8988T (cell line): ENCODE measurements at regions not wholly inside any gene's neighbourhood (a gene's known extent, or its start where the extent isn't known, plus 50 kb on each side); places are given as distances from the start of the nearest gene placed in this dataset.

Source experiments
- DNase-seq: peaks from one replicate; pipeline ENCODE4 v3.0.0; 2011

DNA sequence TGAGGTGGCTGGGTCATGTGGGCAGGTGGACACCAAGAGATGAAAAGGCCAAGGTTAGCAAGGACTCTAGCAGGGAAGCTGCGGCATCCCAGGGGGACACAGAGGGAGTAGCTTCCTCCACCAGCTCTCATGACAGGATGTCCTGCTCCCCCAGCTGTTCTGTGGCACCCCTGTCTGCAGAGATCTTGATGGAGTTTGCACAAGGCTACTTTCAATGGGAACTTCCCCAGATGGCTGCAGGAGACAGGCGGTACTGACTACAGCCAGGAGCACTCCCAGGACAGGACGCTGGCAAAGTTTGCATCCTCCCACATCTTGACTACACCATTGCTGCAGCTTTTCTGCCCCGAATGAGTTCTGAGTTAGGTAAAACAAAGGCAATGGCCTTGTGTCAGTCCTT lies 312.8 kb downstream of the TLE4 start:
- no peak for DNase-seq

- no peak for DNase-seq
These were observed 311.4 kb downstream of the TLE4 start for GRCh38 chr9:79883073-79883645.

- no peak for DNase-seq
These were observed 308.9 kb downstream of the TLE4 start for GRCh38 chr9:79880626-79881025.

DNA sequence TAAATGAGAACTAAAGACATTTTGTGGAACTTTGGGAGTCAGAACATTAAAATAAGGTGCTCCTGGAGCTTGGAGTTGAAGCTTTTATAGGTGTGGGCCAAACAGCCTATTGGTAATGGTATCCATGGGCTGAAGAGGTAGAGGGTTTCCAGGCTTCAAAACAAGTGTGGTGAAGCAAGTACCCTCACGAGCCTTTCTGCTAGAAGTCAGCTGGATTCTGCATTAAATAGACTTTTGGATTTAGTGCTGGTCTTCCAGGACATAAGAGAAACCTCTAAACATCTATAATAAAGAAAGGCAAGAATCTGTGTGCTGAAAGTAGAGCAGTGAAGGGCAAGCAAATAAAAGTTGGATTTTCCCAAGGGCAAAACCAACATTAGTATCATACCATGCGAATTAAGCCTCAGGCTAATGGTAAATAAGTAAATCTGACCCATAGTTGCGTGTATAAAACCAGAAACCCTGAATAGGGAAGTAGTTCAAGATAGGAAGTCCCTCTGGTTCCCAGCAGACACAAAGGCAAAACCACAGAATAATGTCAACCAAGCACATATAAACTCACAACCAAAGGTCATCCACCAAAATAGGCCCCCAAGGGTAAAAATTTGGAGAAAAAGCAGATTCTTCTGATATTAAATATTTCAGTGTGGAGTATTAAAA lies 306.3 kb downstream of the TLE4 start:
- no peak for DNase-seq

- no peak for DNase-seq
These were observed 296.9 kb downstream of the TLE4 start for GRCh38 chr9:79868567-79869189.

DNA sequence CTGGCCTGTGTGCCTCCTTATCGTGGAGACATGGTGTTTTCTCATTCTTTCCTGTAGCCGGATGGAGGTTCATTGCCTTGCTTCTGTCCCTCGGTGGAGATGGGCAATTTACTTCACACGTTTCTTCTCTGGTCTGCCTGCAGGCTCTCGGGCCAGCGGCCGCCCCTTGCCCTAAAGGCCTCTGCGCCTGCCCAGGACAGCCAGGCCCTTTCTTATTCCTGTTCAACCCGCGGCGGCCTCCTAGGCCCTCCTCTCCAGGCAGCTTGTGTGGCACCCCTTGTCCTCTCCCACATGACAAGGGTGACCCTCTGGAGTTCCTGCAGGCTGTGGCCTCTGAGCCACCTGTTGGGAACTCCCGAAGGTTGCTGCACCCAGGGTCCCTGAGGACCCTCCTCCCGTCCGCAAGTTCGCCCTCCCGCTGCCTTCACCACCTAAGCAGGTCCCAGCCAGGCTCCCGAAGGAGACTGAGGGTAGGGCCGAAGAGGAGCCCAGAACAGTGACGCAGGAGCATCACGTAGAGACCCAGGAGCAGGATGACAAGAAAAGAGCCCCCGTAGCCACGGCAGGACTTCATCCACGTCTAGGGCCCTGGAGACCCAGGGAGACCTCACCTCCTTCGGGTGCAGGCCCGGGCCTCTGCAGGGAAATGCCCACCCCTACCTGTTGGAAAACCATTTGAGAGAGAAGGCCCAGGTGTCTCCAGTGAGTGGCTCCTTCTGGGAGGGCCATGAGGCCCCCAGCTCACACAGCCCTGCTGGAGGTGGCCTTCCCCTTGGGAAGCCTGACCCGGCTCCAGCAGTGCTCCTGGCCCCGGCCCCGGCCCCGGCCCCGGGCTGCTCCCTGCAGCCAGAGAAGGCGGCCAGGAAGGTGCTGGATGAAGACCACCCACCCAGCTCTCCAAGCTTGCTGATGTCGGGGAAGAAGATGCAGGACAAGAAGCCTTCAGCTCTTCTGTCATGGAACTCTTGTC lies 291.4 kb downstream of the TLE4 start:
- DNase-seq: no peak

- DNase-seq: no peak
These were observed 286.7 kb downstream of the TLE4 start for GRCh38 chr9:79858508-79858907.

DNA sequence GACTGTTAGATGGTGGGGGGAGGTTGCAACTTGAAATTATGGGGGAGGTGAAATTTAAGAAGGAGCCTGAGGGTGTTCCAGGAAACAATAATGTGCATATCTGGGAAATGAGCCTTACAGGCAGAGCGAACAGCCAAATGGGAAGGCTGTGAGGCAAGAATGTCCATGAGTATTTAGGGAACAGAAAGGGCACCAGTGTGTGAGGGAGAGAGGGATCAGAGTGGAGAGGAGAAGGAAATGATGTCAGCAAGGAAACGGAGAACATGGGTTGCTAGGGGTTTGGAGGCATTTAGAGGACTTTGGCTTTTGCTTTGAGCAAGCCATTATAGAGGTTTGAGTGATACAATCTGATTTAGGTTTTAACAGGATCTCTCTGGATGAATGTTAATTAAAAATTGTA lies 285.4 kb downstream of the TLE4 start:
- DNase-seq: no peak

GRCh38 chr9:79847074-79847473 lies 275.3 kb downstream of the TLE4 start:
- DNase-seq: no peak

GRCh38 chr9:79829566-79830302 lies 258.0 kb downstream of the TLE4 start:
- no peak for DNase-seq

DNA sequence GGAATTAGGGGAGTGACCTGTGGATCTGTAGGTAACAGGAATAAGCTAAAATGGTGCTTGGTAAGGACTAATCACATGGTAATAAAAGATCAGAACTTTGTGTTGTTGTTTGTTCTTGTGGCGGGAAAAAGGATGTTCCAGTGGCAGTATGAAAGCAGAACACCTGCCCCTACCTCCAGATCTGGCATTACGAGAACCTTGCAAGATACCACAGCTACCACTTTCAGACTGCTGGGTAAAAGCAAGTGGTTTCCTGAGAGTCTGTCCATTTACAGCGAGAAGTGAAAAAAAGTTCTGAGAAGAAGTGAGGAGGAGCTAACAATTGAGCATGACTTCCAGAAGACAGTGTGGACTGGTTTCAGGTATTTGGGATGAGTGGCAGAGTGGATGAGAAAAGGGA lies 252.5 kb downstream of the TLE4 start:
- DNase-seq: no peak

DNA sequence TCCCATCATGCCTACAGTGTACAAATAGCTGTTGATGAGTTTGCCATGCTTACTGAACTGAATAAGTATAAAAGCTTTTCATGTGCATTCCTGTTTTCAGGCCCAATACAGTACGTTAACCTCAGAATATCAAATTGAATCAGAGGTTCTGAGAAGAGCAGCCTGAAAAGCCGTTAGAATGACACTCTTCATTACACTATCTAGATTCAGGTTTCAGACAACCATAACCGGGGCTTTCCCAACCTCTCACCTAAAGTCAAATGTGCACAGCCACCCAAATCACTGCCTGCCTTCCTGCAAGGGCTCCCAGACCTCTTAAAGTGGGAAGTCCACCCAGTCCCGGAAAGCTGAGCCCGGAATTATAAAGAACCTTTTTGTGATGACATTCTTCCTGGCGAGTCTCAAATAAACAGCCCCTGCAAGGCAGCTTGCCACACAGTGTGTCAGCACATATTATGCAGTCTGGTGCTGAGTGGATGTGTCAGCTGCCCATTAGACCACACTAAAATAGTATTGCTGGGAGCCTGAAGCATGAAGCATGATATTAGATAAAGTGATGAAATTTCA lies 245.8 kb downstream of the TLE4 start:
- DNase-seq: no peak

DNA sequence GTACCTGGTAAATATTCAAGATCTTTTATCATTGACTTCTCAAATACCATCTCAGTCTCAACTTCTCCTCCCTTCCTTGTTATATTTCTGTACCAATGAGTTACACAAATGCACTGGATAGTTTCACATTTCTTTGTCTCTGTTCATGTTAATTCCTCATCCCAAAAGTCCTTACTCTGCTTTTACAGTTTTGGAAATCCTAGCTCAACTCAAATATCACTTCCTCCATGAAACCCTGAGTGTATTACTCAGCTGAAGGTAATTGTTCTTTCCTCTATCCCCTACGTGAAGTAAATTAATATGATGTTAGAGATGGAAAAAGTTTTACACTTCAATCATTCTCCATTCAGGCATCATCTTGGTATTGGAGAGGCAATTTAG lies 241.5 kb downstream of the TLE4 start:
- DNase-seq: no peak

DNA sequence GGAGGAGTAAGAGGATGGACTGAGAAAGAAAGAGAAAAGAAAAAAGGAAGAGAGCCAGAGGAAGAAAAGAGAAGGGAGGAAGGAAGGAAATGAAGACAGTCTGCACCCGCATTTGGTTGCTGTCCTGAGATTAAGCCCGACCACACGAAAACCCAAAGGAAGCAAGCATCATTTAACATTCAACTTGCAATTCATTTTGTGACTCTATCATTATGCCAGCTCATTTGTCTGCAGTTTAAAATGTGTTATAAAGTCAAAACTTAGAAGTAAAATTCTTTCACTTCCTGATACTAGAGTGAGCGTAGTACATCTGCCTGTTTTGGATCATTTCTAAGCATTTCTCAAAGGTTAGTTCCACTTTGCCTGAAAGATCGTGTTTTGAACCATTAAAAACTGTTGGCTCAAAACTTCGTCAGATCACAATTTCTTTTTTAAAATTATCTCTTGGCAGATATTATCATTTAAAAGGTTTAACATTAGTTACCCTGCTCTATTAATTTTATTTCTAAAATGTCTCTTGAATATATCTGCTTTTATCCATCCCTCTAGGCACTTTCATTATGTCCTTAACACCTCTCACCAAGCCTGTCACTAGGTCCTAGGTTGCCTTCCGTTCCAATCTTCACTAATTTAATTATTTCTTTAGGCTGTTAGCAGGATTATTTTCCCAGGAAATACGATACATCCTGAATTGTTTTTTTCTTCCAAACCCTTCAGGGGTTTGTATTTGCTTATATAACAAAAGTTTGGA lies 240.9 kb downstream of the TLE4 start:
- no peak for DNase-seq

GRCh38 chr9:79812099-79812498 lies 240.3 kb downstream of the TLE4 start:
- no peak for DNase-seq

DNA sequence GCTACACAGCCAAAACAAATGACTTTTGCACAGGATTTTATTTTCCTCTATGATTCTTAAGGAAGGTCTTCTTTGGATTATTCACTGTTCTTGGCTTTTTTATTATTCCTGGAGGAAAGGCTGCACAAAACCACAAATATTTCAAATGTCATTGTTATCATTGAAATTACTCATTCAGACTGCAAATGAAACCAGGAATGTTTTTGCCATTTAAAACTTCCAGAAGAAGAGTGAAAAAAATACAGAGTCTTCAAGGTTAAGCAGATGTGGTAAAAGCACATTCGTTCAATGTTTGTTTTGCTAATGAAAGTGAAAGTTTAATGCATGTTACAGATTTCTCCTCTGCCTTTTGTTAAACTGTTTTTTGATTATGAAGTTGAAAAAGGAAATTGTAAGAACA lies 238.2 kb downstream of the TLE4 start:
- no peak for DNase-seq

GRCh38 chr9:79809316-79809876 lies 237.6 kb downstream of the TLE4 start:
- DNase-seq: no peak

DNA sequence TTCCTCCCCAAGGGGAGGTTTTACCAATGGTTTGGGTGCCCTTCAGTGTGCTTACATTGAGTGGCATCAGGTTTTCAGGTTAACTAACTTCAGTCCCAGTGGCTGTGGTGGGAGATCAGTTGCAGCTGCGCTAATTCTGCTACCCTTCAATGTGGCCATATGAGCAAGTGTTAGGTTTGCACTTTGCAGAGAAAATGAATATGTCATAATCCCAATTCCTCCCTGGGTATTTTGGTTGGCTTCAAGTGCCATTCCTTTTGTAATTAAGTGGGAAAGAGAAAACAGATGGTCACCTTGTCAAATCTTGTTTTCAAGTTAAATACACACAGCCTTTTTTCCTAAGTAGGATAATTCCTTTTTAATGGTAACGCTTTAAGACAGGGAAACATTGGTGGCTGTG lies 236.2 kb downstream of the TLE4 start:
- no peak for DNase-seq

DNA sequence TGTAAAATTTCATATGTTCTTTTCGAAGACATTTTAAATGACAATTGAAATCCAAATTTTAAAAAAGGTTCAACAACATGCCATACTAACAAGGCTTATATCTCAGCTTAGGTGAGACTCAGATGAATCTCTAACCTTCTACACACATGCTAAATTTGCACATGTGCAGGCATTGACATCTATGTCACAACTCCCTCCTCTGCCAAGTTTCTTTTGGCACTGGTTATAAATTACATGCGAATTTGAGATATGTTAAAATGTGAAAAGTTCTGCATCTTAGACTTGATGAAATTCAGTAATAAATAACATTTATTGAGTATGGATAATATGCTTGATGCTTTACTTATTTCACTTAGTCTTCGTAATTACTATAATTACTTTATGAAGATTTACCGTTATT lies 234.3 kb downstream of the TLE4 start:
- no peak for DNase-seq

DNA sequence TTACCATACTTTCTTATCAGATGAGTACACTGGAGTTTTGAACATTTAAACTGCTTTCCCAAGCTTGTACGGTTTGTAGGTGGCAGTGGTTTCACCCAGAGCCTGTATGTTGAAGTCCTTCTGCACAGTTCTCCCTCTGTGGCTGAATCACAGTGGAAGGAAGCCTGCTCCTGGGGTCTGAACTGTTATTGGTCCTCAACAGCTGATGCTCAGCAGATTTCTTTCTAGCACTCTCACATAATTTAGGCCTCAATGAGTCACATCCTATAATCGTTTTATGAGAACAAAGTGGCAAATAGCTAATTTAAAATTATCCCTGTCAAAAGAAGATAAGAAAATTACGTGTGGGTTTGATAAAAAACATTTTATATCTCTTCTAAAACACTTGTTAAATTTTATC lies 229.7 kb downstream of the TLE4 start:
- no peak for DNase-seq

DNA sequence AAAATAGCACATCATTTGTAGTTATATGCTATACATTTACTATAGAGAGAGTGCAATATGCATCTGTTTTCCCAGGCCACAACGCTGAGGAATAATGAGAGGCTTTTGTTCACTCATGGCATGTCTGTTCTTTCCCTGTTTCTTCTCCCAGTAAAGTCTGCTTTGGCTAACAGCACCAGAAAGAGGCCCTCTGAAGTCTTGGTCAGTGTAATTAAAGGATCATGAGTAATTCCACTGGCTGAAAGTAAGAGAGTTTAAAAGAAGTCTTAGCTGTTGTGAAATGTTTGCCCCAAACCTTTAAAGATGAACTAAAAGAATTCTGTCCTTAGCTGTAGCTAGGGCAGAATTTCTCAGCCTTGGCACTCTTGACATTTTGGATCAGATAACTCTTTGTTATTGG lies 228.8 kb downstream of the TLE4 start:
- DNase-seq: no peak
